BLaER1 (cell line): ENCODE measurements at regions not wholly inside any gene's neighbourhood (a gene's known extent, or its start where the extent isn't known, plus 50 kb on each side); places are given as distances from the start of the nearest gene placed in this dataset.
A peak's percentile ranks its signal among the peaks of the same experiment; 100 is the strongest.

ENCODE experiments used
- H3K27ac ChIP-seq: shearing (Covaris generic); formaldehyde crosslinking; 2 replicates; pipeline ENCODE4 v1.8.1; 2022
- H3K27me3 ChIP-seq: shearing (Covaris generic); formaldehyde crosslinking; 2 replicates; pipeline ENCODE4 v1.8.1; 2022
- H3K36me3 ChIP-seq: shearing (Covaris generic); formaldehyde crosslinking; 2 replicates; pipeline ENCODE4 v1.8.1; 2022
- H3K4me1 ChIP-seq: shearing (Covaris generic); formaldehyde crosslinking; 2 replicates; pipeline ENCODE4 v1.8.1; 2022
- H3K4me2 ChIP-seq: shearing (Covaris generic); formaldehyde crosslinking; 2 replicates; pipeline ENCODE4 v1.8.1; 2022
- H3K4me3 ChIP-seq: shearing (Covaris generic); formaldehyde crosslinking; 2 replicates; pipeline ENCODE4 v1.8.1; 2022
- H3K9ac ChIP-seq: shearing (Covaris generic); formaldehyde crosslinking; 2 replicates; pipeline ENCODE4 v1.8.1; 2022
- H3K9me3 ChIP-seq: shearing (Covaris generic); formaldehyde crosslinking; 2 replicates; pipeline ENCODE4 v1.8.1; 2022
- H4K20me1 ChIP-seq: shearing (Covaris generic); formaldehyde crosslinking; 2 replicates; pipeline ENCODE4 v1.8.1; 2022
- Cebpa-rat ChIP-seq: shearing (Covaris generic); IDR thresholded peaks from 2 replicates; pipeline ENCODE4 v1.8.1; 2022

DNA sequence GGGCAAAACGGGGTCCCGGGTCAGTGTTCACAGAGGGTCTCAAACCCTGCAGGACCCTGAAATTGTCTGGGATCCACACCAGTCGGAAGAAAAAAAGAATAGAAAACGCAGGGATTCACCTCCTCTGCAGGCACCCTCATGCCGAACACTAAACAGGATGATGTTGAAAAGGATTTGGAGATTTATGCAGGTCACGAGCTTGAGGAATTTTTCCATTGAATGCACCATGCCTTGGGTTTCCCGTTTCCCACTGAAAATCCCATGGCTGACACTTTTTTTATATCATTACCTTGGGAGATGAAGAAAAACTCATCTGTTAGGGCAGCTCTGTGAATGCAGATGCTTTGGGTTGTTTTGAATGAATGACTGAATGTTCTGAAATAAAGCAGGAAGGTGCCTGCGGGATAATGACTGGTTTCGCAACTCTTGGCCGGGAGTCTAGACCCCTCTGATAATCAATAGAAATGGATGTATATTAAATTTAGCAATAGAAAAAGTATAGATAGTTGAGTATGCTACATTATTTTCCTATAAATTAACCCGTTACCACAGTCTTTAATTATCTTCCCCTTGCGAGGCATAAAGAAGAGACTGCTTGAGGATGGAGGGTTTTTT, 147.5 kb upstream of the AFDN start:
- Histone ChIP-seq H3K4me2 (peak overlapping the region; percentile 98), H3K9ac (peak overlapping the region; percentile 61; the same call in 1 of the 2 replicates), H4K20me1 (peaks cover 6% of the 10 kb centered on the region; the same call in 1 of the 2 replicates), H3K36me3 (no peaks in the 10 kb centered on the region), H3K27me3 (peaks cover 38% of the 10 kb centered on the region), H3K9me3 (peaks cover 9% of the 10 kb centered on the region; the same call in 1 of the 2 replicates), H3K4me3 (peak overlapping the region; percentile 61), H3K27ac (no peak overlapping the region), H3K4me1 (peaks cover 90% of the 10 kb centered on the region)
- no peak for TF ChIP-seq Cebpa-rat

DNA sequence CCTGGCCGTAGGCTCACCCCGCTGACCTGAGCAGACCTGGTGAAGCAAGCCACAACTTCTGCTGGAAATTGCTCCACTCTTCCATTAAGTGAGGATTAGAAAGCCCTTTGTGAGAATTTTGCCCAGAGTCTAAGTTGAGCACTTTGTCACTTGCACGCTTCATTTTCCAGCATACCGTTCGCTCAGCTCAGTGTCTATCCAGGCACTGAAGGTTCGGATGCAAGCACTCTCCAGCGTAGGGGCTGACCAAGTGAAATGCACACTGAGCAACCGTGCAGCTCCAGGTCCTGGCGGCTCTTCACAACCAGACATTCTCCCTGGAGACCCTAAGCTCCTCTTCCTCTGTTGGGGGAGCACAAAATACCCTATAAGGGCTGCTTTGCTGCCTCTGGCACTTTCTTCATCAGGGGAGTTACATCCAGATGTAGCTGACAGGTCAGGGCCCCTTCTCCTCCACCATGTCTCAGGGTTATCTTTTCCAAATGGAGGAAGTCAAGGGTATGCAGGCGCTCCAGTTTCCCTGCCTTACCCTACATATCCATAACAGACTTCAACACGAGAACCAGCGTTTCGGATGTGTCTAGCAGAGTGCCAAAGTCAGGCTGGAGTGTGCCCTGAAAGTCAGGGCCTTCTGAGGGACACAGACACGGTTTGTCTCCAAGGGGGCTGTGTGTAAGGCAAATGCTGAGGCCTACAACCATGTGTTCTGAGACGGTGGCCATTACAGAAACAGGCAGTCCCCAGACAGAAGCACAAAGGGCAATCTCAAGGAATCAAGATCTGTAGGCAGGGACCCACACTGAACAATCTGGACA, 146.7 kb upstream of the AFDN start:
- Histone ChIP-seq H3K36me3 (no peaks in the 10 kb centered on the region), H3K9ac (no peak overlapping the region; the same call in 1 of the 2 replicates), H3K9me3 (peaks cover 2% of the 10 kb centered on the region; the same call in 1 of the 2 replicates), H3K4me2 (peak overlapping the region; percentile 98), H4K20me1 (peaks cover 6% of the 10 kb centered on the region; the same call in 1 of the 2 replicates), H3K4me1 (peaks cover 98% of the 10 kb centered on the region), H3K27ac (no peak overlapping the region), H3K27me3 (peaks cover 38% of the 10 kb centered on the region), H3K4me3 (0 out of 2 replicates have a peak overlapping the region, but pooled peaks have one; percentile 8)
- TF ChIP-seq Cebpa-rat, result no peak

- no peaks in the 10 kb centered on the region for H3K36me3 ChIP-seq
- H3K27me3 ChIP-seq, result peaks cover 38% of the 10 kb centered on the region
- H4K20me1 ChIP-seq, result peaks cover 6% of the 10 kb centered on the region; the same call in 1 of the 2 replicates
- TF ChIP-seq Cebpa-rat, result no peak
- no peak overlapping the region for H3K4me3 ChIP-seq
- H3K9ac ChIP-seq, result no peak overlapping the region
- no peak overlapping the region for H3K27ac ChIP-seq
- H3K4me1 ChIP-seq, result peaks cover 100% of the 10 kb centered on the region
- H3K4me2 ChIP-seq, result peak overlapping the region; percentile 98
- H3K9me3 ChIP-seq, result no peaks in the 10 kb centered on the region
Measured at GRCh38 chr6:167680605-167681149, 146.0 kb upstream of the AFDN start.

GRCh38 chr6:167682125-167682524, 144.6 kb upstream of the AFDN start:
- Histone ChIP-seq H3K4me3 (no peak overlapping the region), H3K4me2 (peak overlapping the region; percentile 98), H3K9ac (no peak overlapping the region), H4K20me1 (peaks cover 6% of the 10 kb centered on the region; the same call in 1 of the 2 replicates), H3K9me3 (no peaks in the 10 kb centered on the region), H3K4me1 (peaks cover 100% of the 10 kb centered on the region), H3K27ac (no peak overlapping the region), H3K27me3 (peaks cover 38% of the 10 kb centered on the region), H3K36me3 (no peaks in the 10 kb centered on the region)
- TF ChIP-seq Cebpa-rat, result no peak

- Histone ChIP-seq H3K4me3 (no peak overlapping the region), H3K4me2 (peak overlapping the region; percentile 98), H3K4me1 (peaks cover 100% of the 10 kb centered on the region), H4K20me1 (peaks cover 6% of the 10 kb centered on the region; the same call in 1 of the 2 replicates), H3K27ac (no peak overlapping the region), H3K27me3 (peaks cover 34% of the 10 kb centered on the region), H3K9ac (no peak overlapping the region), H3K9me3 (no peaks in the 10 kb centered on the region), H3K36me3 (no peaks in the 10 kb centered on the region)
- no peak for TF ChIP-seq Cebpa-rat
Measured at GRCh38 chr6:167682546-167683027, 144.1 kb upstream of the AFDN start.

- H3K9me3 ChIP-seq, result no peaks in the 10 kb centered on the region
- H3K9ac ChIP-seq, result no peak overlapping the region
- H3K27ac ChIP-seq, result no peak overlapping the region
- H3K27me3 ChIP-seq, result peaks cover 27% of the 10 kb centered on the region
- no peaks in the 10 kb centered on the region for H3K36me3 ChIP-seq
- TF ChIP-seq Cebpa-rat, result no peak
- peaks cover 6% of the 10 kb centered on the region; the same call in 1 of the 2 replicates for H4K20me1 ChIP-seq
- H3K4me1 ChIP-seq, result peaks cover 100% of the 10 kb centered on the region
- peak overlapping the region; percentile 98 for H3K4me2 ChIP-seq
- no peak overlapping the region for H3K4me3 ChIP-seq
Measured at GRCh38 chr6:167683028-167683862, 143.5 kb upstream of the AFDN start.

- no peaks in the 10 kb centered on the region for H3K9me3 ChIP-seq
Measured at GRCh38 chr6:167684276-167685104, 142.2 kb upstream of the AFDN start.

GRCh38 chr6:167685654-167686053, 141.1 kb upstream of the AFDN start:
- peak overlapping the region; percentile 40 for H3K4me3 ChIP-seq
- H3K27ac ChIP-seq, result peak overlapping the region; percentile 63; the same call in 1 of the 2 replicates
- no peaks in the 10 kb centered on the region for H3K9me3 ChIP-seq
- peak overlapping the region; percentile 98 for H3K4me2 ChIP-seq
- no peaks in the 10 kb centered on the region for H3K36me3 ChIP-seq
- peaks cover 96% of the 10 kb centered on the region for H3K4me1 ChIP-seq
- H3K9ac ChIP-seq, result peak overlapping the region; percentile 38; the same call in 1 of the 2 replicates
- peaks cover 3% of the 10 kb centered on the region for H3K27me3 ChIP-seq
- TF ChIP-seq Cebpa-rat, result no peak
- no peaks in the 10 kb centered on the region for H4K20me1 ChIP-seq

More at GRCh38 chr6:167684276-167685104, 142.2 kb upstream of the AFDN start:
- H3K27me3 ChIP-seq, result peaks cover 15% of the 10 kb centered on the region
- peak overlapping the region; percentile 63 for H3K27ac ChIP-seq
- no peaks in the 10 kb centered on the region for H3K36me3 ChIP-seq
- H3K4me2 ChIP-seq, result peak overlapping the region; percentile 98
- peak overlapping the region; percentile 40; the same call in 1 of the 2 replicates for H3K4me3 ChIP-seq
- H3K9ac ChIP-seq, result peak overlapping the region; percentile 38; the same call in 1 of the 2 replicates
- no peaks in the 10 kb centered on the region for H4K20me1 ChIP-seq
- H3K4me1 ChIP-seq, result peaks cover 98% of the 10 kb centered on the region
- no peak for TF ChIP-seq Cebpa-rat
